SK-N-SH (cell line): ENCODE measurements at regions not wholly inside any gene's neighbourhood (a gene's known extent, or its start where the extent isn't known, plus 50 kb on each side); places are given as distances from the start of the nearest gene placed in this dataset.

ENCODE experiments used
- CTCF ChIA-PET: fragments of 300-600, 350-600 bp; formaldehyde crosslinking; extraction: SDS; loops from one replicate; lab custom pipeline; 2021; lab: Yijun Ruan, JAX
- POLR2A ChIA-PET: fragments of 350-600 bp; sonication (Branson Sonifier 250); formaldehyde crosslinking; extraction: SDS; loops from one replicate; lab custom pipeline; 2020; ENCODE audit warnings: antibody characterized with exemption, inconsistent platforms; lab: Yijun Ruan, JAX
- DNase-seq: peaks from one replicate; pipeline ENCODE4 v3.0.0; 2012
- H2AFZ ChIP-seq: fragments of 200-600 bp; sonication (generic); 2 replicates; pipeline ENCODE4 v1.8.1; 2016; ENCODE audit warnings: antibody characterized with exemption, mild to moderate bottlenecking, low read depth
- H3F3A ChIP-seq: fragments of 200-600 bp; sonication (generic); replicated peaks from 2 replicates; pipeline ENCODE3; 2016; ENCODE audit warnings: antibody characterized with exemption, mild to moderate bottlenecking; ENCODE audit not compliant: insufficient read depth
- H3K27ac ChIP-seq, 2 experiments: fragments of 200-500 bp in 1 of 2; fragments of 200-600 bp in 1 of 2; sonication (Bioruptor generic) in 1 of 2; sonication (generic), shearing (Covaris generic) in 1 of 2; 2 replicates each; pipeline versions ENCODE4 v1.5.1 to v1.6.1; 2014 to 2016; ENCODE audit warnings: low read depth in 2 of 2, inconsistent platforms in 1 of 2, low read length in 1 of 2, mild to moderate bottlenecking in 1 of 2, mixed read lengths in 1 of 2
- H3K27me3 ChIP-seq: fragments of 200-600 bp; sonication (generic), shearing (Covaris generic); 2 replicates; pipeline ENCODE4 v1.6.1; 2016; ENCODE audit warnings: mixed run types; ENCODE audit not compliant: insufficient read depth
- H3K36me3 ChIP-seq, 2 experiments: fragments of 200-500 bp in 1 of 2; fragments of 200-600 bp in 1 of 2; sonication (Bioruptor generic) in 1 of 2; sonication (generic) in 1 of 2; replicated peaks in 1 of 2; 2 replicates each; pipeline versions ENCODE3 to v1.5.1; 2014 to 2016; ENCODE audit warnings: low read length in 1 of 2, mild to moderate bottlenecking in 1 of 2; ENCODE audit not compliant: insufficient read depth in 2 of 2, control insufficient read depth in 1 of 2
- H3K4me1 ChIP-seq, 2 experiments: fragments of 200-500 bp in 1 of 2; fragments of 200-600 bp in 1 of 2; sonication (Bioruptor generic) in 1 of 2; sonication (generic), shearing (Covaris generic) in 1 of 2; 2 replicates each; pipeline versions ENCODE4 v1.5.1 to v1.6.1; 2014 to 2016; ENCODE audit warnings: low read depth in 1 of 2, low read length in 1 of 2, mixed run types in 1 of 2; ENCODE audit not compliant: insufficient read depth in 2 of 2, control insufficient read depth in 1 of 2
- H3K4me2 ChIP-seq: fragments of 200-600 bp; sonication (generic), shearing (Covaris generic); 2 replicates; pipeline ENCODE4 v1.6.1; 2017; ENCODE audit warnings: mixed run types
- H3K4me3 ChIP-seq, 2 experiments: fragments of 200-500 bp in 1 of 2; fragments of 200-600 bp in 1 of 2; sonication (Bioruptor generic) in 1 of 2; sonication (generic), shearing (Covaris generic) in 1 of 2; 2 replicates each; pipeline versions ENCODE4 v1.5.1 to v1.8.1; 2014 to 2016; ENCODE audit warnings: low read depth in 2 of 2, inconsistent platforms in 1 of 2, low read length in 1 of 2, mild to moderate bottlenecking in 1 of 2, mixed read lengths in 1 of 2, moderate library complexity in 1 of 2
- H3K79me2 ChIP-seq: fragments of 200-600 bp; sonication (generic); 2 replicates; pipeline ENCODE4 v1.8.1; 2017; ENCODE audit warnings: mild to moderate bottlenecking; ENCODE audit not compliant: insufficient read depth
- H3K9ac ChIP-seq: fragments of 200-600 bp; sonication (generic); 2 replicates; pipeline ENCODE4 v1.6.1; 2017; ENCODE audit warnings: mixed run types
- H3K9me2 ChIP-seq: fragments of 200-600 bp; sonication (generic); 2 replicates; pipeline ENCODE4 v1.6.1; 2017; ENCODE audit warnings: mixed run types
- H3K9me3 ChIP-seq: fragments of 200-600 bp; sonication (generic); 2 replicates; pipeline ENCODE4 v1.6.1; 2017; ENCODE audit warnings: mixed run types, mild to moderate bottlenecking, moderate library complexity
- H4K20me1 ChIP-seq: fragments of 200-600 bp; sonication (generic); 2 replicates; pipeline ENCODE4 v1.6.1; 2017; ENCODE audit warnings: mild to moderate bottlenecking, mixed run types; ENCODE audit not compliant: insufficient read depth
- CHD2 ChIP-seq: fragments of 150-350 bp; IDR thresholded peaks from 2 replicates; pipeline ENCODE4 v1.6.1; 2018; ENCODE audit warnings: low read length; ENCODE audit not compliant: partially characterized antibody
- FOSL2 ChIP-seq: IDR thresholded peaks from 2 replicates; pipeline ENCODE4 v1.4.0; 2012; ENCODE audit warnings: low read depth, mild to moderate bottlenecking, moderate library complexity, borderline replicate concordance
- IRF3 ChIP-seq: fragments of 150-350 bp; IDR thresholded peaks from 2 replicates; pipeline ENCODE4 v1.6.1; 2016; ENCODE audit warnings: mild to moderate bottlenecking, low read depth, low read length
- JUND ChIP-seq: IDR thresholded peaks from 2 replicates; pipeline ENCODE4 v1.4.0; 2012
- MXI1 ChIP-seq: IDR thresholded peaks from 2 replicates; pipeline ENCODE4 v1.6.1; 2012; ENCODE audit warnings: mild to moderate bottlenecking, low read depth, low read length, improper control_type of control experiment
- RCOR1 ChIP-seq: fragments of 150-350 bp; IDR thresholded peaks from 2 replicates; pipeline ENCODE4 v1.6.1; 2017; ENCODE audit warnings: antibody characterized with exemption, low read length
- USF1 ChIP-seq: IDR thresholded peaks from 2 replicates; pipeline ENCODE4 v1.4.0; 2012; ENCODE audit warnings: low read depth, borderline replicate concordance
- WGBS: methylation state at CpG from one replicate; pipeline ENCODE4 v1.1.6; 2017; ENCODE audit warnings: low lambda C conversion rate; 5-methylcytosine and 5-hydroxymethylcytosine counted together
- TF ChIP-seq, protein P1 (sequence below): IDR thresholded peaks from 2 replicates; pipeline ENCODE4; 2012

DNA sequence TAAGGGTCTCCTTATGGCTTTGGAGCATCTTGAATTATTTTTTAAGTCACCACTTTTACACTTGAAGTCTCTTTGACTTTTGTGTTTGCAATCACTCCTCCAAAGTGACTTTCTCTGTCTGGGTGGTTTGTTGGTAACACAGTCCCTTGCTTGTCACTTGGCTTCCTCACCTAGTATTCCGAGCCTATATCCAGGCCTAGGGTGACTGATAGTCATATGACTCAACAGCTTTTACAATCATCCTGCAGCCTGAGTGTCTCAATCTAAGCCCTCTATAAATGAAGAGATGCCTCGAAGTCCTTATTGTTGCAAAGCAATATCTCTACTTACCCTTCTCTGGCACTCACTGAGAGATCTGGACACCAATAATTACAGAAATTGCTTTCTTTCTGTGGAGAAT is 53.9 kb upstream of the SETBP1 start:
- CTCF ChIA-PET, result interaction anchor here (1.0 kb wide), 1 partner anchor 586 kb away, joined by 3 read pairs; no protein-coding TSS in a partner anchor
- H3K27ac ChIP-seq, result no peak overlapping the region
- TF ChIP-seq USF1 (no peak), RCOR1 (no peak), CHD2 (no peak), JUND (no peak)
- peaks cover 0 to 9% of the 10 kb centered on the region in 2 experiments; a peak in 1 of 4 replicates for H3K4me1 ChIP-seq
- no peaks in the 10 kb centered on the region for H3F3A ChIP-seq
- 85% methylated on average over 2 of the region's 2 CpGs for WGBS
- H3K4me3 ChIP-seq, result no peak overlapping the region
- H3K27me3 ChIP-seq, result no peaks in the 10 kb centered on the region
- no peaks in the 10 kb centered on the region for H4K20me1 ChIP-seq
- H3K9me3 ChIP-seq, result no peaks in the 10 kb centered on the region
- no peaks in the 10 kb centered on the region for H3K9me2 ChIP-seq
- no peaks in the 10 kb centered on the region for H3K79me2 ChIP-seq
- POLR2A ChIA-PET, result no interaction called here
- H3K9ac ChIP-seq, result no peak overlapping the region
- H3K4me2 ChIP-seq, result no peak overlapping the region
- H3K36me3 ChIP-seq, result no peaks in the 10 kb centered on the region
- 0 out of 2 replicates have a peak overlapping the region, but pooled peaks have one; percentile 35 for H2AFZ ChIP-seq
- DNase-seq, result no peak

GRCh38 chr18:44627280-44627679 is 53.4 kb upstream of the SETBP1 start:
- Histone ChIP-seq H2AFZ (0 out of 2 replicates have a peak overlapping the region, but pooled peaks have one; percentile 35), H3K79me2 (no peaks in the 10 kb centered on the region), H3K4me1 (peaks cover 0 to 9% of the 10 kb centered on the region in 2 experiments; a peak in 1 of 4 replicates), H3K36me3 (no peaks in the 10 kb centered on the region), H3K4me3 (no peak overlapping the region), H4K20me1 (no peaks in the 10 kb centered on the region), H3K27ac (no peak overlapping the region)
- no peak for DNase-seq
- POLR2A ChIA-PET, result no interaction called here
- no peak for TF ChIP-seq IRF3
- no peak for TF ChIP-seq FOSL2
- no peak for TF ChIP-seq RCOR1
- no peak for TF ChIP-seq MXI1
- TF ChIP-seq, protein P1, sequence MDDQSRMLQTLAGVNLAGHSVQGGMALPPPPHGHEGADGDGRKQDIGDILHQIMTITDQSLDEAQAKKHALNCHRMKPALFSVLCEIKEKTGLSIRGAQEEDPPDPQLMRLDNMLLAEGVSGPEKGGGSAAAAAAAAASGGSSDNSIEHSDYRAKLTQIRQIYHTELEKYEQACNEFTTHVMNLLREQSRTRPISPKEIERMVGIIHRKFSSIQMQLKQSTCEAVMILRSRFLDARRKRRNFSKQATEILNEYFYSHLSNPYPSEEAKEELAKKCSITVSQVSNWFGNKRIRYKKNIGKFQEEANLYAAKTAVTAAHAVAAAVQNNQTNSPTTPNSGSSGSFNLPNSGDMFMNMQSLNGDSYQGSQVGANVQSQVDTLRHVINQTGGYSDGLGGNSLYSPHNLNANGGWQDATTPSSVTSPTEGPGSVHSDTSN, result no peak
- TF ChIP-seq, all 33 proteins: peak for 0
- Histone ChIP-seq H3K9me2 (no peaks in the 10 kb centered on the region), H3K9ac (no peak overlapping the region), H3K4me2 (no peak overlapping the region), H3K27me3 (no peaks in the 10 kb centered on the region), H3K9me3 (no peaks in the 10 kb centered on the region), H3F3A (no peaks in the 10 kb centered on the region)
- CTCF ChIA-PET, result interaction anchor here (1.0 to 1.6 kb wide), 2 partner anchors 586 kb away, joined by 3 to 4 read pairs; no protein-coding TSS in a partner anchor
- WGBS, result 59% methylated on average over 3 of the region's 3 CpGs
